WTC11 (cell line): ENCODE measurements at regions not wholly inside any gene's neighbourhood (a gene's known extent, or its start where the extent isn't known, plus 50 kb on each side); places are given as distances from the start of the nearest gene placed in this dataset.

Experiments used
- ATAC-seq: fragments of 200-7000 bp; cut with Tn5 transposase; 2 replicates; pipeline ENCODE4 v1.10.0; 2021; ENCODE audit warnings: mild to moderate bottlenecking, moderate library complexity
- CTCF ChIA-PET: fragments of 300-600 bp; sonication (Branson Sonifier 250); formaldehyde crosslinking; loops from one replicate; lab custom pipeline; 2021; ENCODE audit warnings: antibody characterized with exemption; lab: Charles Lee
- POLR2A ChIA-PET: fragments of 350-600 bp; sonication (Branson Sonifier 250); formaldehyde crosslinking; loops from one replicate; lab custom pipeline; 2021; ENCODE audit warnings: antibody characterized with exemption; lab: Charles Lee
- DNase-seq: peaks from one replicate; pipeline ENCODE4 v3.0.0; 2021; ENCODE audit warnings: low spot score
- H3K27ac Mint-ChIP-seq: 2 replicates; pipeline ENCODE4 v1.8.0; 2021; ENCODE audit warnings: mixed read lengths
- H3K27me3 Mint-ChIP-seq: 2 replicates; pipeline ENCODE4 v1.8.0; 2021; ENCODE audit warnings: low read depth, mild to moderate bottlenecking, moderate library complexity, mixed read lengths
- H3K36me3 Mint-ChIP-seq: 2 replicates; pipeline ENCODE4 v1.8.0; 2021; ENCODE audit warnings: mixed read lengths
- H3K4me1 Mint-ChIP-seq: 2 replicates; pipeline ENCODE4 v1.8.0; 2022; ENCODE audit warnings: mixed read lengths
- H3K4me3 Mint-ChIP-seq: 2 replicates; pipeline ENCODE4 v1.8.0; 2021; ENCODE audit warnings: mild to moderate bottlenecking, moderate library complexity, mixed read lengths
- H3K9me3 Mint-ChIP-seq: 2 replicates; pipeline ENCODE4 v1.8.0; 2021; ENCODE audit warnings: mixed read lengths
- FOXK1 ChIP-seq: sonication (generic); formaldehyde crosslinking; IDR thresholded peaks from 2 replicates; pipeline ENCODE4 v1.8.0; 2022; ENCODE audit warnings: mild to moderate bottlenecking, moderate library complexity, missing genetic modification reagents
- JUN ChIP-seq: sonication (generic); formaldehyde crosslinking; IDR thresholded peaks from 2 replicates; pipeline ENCODE4 v1.8.0; 2023; ENCODE audit warnings: mild to moderate bottlenecking, missing genetic modification reagents
- NR2C2 ChIP-seq: sonication (generic); formaldehyde crosslinking; IDR thresholded peaks from 2 replicates; pipeline ENCODE4 v1.8.0; 2022; ENCODE audit warnings: mild to moderate bottlenecking, missing genetic modification reagents
- PRRX2 ChIP-seq: fragments of 250-450 bp; sonication (Bioruptor Pico); IDR thresholded peaks from 2 replicates; pipeline ENCODE4 v1.8.0; 2021; ENCODE audit warnings: mild to moderate bottlenecking
- ZNF121 ChIP-seq: sonication (generic); formaldehyde crosslinking; IDR thresholded peaks from 2 replicates; pipeline ENCODE4 v1.8.0; 2023; ENCODE audit warnings: missing genetic modification reagents
- ZNF219 ChIP-seq: sonication (generic); formaldehyde crosslinking; IDR thresholded peaks from 2 replicates; pipeline ENCODE4 v1.8.0; 2023; ENCODE audit warnings: missing genetic modification reagents, mild to moderate bottlenecking, borderline replicate concordance
- ZNF396 ChIP-seq: fragments of 250-450 bp; sonication (Bioruptor Pico); IDR thresholded peaks from 2 replicates; pipeline ENCODE4 v1.8.0; 2021; ENCODE audit warnings: mild to moderate bottlenecking, moderate library complexity, borderline replicate concordance
- TF ChIP-seq, protein P1 (sequence below): fragments of 200-600 bp; IDR thresholded peaks from 2 replicates; pipeline ENCODE4 v1.8.0; 2022; ENCODE audit warnings: antibody characterized with exemption
- TF ChIP-seq, protein P2 (sequence below): fragments of 250-450 bp; sonication (Bioruptor Pico); IDR thresholded peaks from 2 replicates; pipeline ENCODE4 v1.9.0; 2021; ENCODE audit warnings: mild to moderate bottlenecking, borderline replicate concordance
- TF ChIP-seq, protein P3 (sequence below): sonication (generic); formaldehyde crosslinking; IDR thresholded peaks from 2 replicates; pipeline ENCODE4 v1.8.1; 2023; ENCODE audit warnings: mild to moderate bottlenecking, missing genetic modification reagents
- TF ChIP-seq, protein P4 (sequence below): sonication (generic); formaldehyde crosslinking; IDR thresholded peaks from 2 replicates; pipeline ENCODE4 v1.8.0; 2023; ENCODE audit warnings: missing genetic modification reagents
- TF ChIP-seq, protein P5 (sequence below): sonication (generic); formaldehyde crosslinking; IDR thresholded peaks from 2 replicates; pipeline ENCODE4 v1.8.1; 2022; ENCODE audit warnings: mild to moderate bottlenecking, missing genetic modification reagents, moderate library complexity, borderline replicate concordance
- TF ChIP-seq, protein P6 (sequence below): sonication (generic); formaldehyde crosslinking; IDR thresholded peaks from 2 replicates; pipeline ENCODE4 v1.8.1; 2022; ENCODE audit warnings: low read depth, mild to moderate bottlenecking, moderate library complexity, missing genetic modification reagents, borderline replicate concordance

DNA sequence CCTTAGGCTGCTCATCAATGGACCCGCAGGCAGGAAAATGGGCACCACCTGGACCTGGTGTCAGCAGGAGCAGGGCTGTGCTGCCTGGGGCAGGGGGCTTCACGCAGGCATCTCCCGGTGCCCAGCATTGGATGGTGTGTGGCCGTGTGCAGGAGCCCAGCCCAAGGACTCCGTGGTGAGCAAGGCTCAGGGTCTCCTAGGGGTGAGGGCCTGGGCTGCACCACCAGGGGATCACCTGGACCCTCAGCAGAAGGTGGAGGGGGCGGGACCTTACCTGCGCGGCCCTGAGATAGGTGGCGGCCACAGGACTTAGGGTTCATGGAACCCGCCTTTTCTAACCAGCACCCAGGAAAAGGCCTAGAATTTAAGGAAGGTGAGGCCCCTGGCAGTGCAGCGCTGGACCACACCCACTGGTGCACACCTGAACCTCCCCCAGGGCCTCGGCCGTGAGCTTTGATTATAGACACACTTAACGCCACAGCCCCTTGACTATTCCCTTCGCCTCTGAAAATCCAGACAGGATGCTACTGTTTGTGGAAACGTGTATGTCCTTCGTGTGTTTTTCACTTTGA lies 89.0 kb downstream of the TMEM18 start (continued):
- TF ChIP-seq, protein P1, sequence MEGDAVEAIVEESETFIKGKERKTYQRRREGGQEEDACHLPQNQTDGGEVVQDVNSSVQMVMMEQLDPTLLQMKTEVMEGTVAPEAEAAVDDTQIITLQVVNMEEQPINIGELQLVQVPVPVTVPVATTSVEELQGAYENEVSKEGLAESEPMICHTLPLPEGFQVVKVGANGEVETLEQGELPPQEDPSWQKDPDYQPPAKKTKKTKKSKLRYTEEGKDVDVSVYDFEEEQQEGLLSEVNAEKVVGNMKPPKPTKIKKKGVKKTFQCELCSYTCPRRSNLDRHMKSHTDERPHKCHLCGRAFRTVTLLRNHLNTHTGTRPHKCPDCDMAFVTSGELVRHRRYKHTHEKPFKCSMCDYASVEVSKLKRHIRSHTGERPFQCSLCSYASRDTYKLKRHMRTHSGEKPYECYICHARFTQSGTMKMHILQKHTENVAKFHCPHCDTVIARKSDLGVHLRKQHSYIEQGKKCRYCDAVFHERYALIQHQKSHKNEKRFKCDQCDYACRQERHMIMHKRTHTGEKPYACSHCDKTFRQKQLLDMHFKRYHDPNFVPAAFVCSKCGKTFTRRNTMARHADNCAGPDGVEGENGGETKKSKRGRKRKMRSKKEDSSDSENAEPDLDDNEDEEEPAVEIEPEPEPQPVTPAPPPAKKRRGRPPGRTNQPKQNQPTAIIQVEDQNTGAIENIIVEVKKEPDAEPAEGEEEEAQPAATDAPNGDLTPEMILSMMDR = no peak

DNA sequence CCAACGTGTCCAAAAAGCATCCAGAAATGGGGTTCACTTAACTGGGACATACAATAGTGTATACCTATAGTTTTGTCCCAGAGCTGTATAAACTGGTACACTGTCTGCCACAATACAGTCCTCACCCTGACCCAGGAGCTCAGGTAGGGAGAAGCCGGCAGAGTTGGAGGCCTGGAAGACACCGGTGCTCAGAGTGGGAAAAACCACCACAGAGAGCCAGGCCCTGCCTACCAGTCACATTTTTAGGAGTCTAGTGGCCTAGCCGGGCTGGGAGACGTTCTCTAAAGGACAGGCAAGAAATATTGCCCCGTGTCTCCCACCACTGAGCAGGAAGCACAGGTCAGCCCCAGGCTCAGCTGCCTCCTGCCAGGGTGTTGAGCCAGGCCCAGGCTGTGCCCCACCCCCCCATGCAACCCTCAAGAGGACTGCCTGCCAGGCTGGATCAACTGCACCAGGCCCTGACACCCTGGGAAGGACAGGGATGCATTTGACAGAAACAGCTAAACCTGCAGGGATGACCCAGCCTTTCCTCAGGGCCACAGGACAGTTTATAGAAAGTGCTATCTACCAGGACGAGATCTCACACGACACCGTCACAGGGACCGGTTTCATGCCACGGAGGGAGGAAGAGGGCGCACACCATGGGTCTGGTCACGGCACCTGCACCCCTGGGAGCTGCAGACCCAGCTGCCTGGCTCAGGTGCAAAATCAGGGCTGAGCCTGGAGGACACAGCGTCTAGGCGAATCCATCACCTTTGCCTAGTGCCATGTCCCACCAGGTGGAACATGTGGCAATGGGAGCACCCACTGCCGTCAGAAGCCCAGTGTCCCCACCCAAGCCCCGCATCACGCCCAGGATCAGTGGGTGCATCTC lies 89.9 kb downstream of the TMEM18 start:
- Mint-ChIP-seq H3K4me1 (peaks cover 16% of the 10 kb centered on the region), H3K27me3 (peaks cover 1% of the 10 kb centered on the region; the same call in 1 of the 2 replicates), H3K9me3 (peaks cover under 1% of the 10 kb centered on the region; the same call in 1 of the 2 replicates), H3K4me3 (no peak overlapping the region), H3K36me3 (no peaks in the 10 kb centered on the region), H3K27ac (no peak overlapping the region)
- CTCF ChIA-PET = no interaction called here
- TF ChIP-seq, protein P2, sequence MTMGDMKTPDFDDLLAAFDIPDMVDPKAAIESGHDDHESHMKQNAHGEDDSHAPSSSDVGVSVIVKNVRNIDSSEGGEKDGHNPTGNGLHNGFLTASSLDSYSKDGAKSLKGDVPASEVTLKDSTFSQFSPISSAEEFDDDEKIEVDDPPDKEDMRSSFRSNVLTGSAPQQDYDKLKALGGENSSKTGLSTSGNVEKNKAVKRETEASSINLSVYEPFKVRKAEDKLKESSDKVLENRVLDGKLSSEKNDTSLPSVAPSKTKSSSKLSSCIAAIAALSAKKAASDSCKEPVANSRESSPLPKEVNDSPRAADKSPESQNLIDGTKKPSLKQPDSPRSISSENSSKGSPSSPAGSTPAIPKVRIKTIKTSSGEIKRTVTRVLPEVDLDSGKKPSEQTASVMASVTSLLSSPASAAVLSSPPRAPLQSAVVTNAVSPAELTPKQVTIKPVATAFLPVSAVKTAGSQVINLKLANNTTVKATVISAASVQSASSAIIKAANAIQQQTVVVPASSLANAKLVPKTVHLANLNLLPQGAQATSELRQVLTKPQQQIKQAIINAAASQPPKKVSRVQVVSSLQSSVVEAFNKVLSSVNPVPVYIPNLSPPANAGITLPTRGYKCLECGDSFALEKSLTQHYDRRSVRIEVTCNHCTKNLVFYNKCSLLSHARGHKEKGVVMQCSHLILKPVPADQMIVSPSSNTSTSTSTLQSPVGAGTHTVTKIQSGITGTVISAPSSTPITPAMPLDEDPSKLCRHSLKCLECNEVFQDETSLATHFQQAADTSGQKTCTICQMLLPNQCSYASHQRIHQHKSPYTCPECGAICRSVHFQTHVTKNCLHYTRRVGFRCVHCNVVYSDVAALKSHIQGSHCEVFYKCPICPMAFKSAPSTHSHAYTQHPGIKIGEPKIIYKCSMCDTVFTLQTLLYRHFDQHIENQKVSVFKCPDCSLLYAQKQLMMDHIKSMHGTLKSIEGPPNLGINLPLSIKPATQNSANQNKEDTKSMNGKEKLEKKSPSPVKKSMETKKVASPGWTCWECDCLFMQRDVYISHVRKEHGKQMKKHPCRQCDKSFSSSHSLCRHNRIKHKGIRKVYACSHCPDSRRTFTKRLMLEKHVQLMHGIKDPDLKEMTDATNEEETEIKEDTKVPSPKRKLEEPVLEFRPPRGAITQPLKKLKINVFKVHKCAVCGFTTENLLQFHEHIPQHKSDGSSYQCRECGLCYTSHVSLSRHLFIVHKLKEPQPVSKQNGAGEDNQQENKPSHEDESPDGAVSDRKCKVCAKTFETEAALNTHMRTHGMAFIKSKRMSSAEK = no peak
- TF ChIP-seq, protein P3, sequence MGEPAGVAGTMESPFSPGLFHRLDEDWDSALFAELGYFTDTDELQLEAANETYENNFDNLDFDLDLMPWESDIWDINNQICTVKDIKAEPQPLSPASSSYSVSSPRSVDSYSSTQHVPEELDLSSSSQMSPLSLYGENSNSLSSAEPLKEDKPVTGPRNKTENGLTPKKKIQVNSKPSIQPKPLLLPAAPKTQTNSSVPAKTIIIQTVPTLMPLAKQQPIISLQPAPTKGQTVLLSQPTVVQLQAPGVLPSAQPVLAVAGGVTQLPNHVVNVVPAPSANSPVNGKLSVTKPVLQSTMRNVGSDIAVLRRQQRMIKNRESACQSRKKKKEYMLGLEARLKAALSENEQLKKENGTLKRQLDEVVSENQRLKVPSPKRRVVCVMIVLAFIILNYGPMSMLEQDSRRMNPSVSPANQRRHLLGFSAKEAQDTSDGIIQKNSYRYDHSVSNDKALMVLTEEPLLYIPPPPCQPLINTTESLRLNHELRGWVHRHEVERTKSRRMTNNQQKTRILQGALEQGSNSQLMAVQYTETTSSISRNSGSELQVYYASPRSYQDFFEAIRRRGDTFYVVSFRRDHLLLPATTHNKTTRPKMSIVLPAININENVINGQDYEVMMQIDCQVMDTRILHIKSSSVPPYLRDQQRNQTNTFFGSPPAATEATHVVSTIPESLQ = no peak
- TF ChIP-seq, protein P4, sequence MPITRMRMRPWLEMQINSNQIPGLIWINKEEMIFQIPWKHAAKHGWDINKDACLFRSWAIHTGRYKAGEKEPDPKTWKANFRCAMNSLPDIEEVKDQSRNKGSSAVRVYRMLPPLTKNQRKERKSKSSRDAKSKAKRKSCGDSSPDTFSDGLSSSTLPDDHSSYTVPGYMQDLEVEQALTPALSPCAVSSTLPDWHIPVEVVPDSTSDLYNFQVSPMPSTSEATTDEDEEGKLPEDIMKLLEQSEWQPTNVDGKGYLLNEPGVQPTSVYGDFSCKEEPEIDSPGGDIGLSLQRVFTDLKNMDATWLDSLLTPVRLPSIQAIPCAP = no peak
- no peak for TF ChIP-seq FOXK1
- POLR2A ChIA-PET = no interaction called here
- ATAC-seq (no peak), DNase-seq (no peak)

DNA sequence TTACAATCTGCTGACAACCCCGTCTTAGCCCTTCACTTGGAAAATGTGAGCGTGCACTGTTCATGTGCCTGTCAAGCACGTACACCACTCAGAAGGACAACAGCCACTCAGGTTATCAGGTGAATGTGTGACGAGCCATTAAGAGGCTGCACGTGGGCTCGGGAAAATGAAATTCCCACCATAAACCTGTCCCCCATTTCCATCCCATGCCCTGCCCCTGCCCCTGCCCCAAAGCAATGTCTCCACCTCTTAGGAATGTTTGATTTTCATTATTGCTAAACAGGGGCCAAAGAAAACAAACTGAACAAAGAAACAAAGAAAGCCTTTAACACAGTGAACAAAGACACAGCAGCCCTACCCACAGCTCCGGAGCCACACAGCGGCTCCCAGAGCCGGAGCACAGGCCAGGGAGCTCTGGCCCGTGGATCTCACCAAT lies 90.5 kb downstream of the TMEM18 start:
- H3K4me3 Mint-ChIP-seq = no peak overlapping the region
- ChIA-PET CTCF (no interaction called here), POLR2A (no interaction called here)
- H3K27ac Mint-ChIP-seq = no peak overlapping the region
- peaks cover 4% of the 10 kb centered on the region; the same call in 1 of the 2 replicates for H3K27me3 Mint-ChIP-seq
- TF ChIP-seq ZNF396 (CRISPR knock-in tag) = no peak
- TF ChIP-seq, protein P5, sequence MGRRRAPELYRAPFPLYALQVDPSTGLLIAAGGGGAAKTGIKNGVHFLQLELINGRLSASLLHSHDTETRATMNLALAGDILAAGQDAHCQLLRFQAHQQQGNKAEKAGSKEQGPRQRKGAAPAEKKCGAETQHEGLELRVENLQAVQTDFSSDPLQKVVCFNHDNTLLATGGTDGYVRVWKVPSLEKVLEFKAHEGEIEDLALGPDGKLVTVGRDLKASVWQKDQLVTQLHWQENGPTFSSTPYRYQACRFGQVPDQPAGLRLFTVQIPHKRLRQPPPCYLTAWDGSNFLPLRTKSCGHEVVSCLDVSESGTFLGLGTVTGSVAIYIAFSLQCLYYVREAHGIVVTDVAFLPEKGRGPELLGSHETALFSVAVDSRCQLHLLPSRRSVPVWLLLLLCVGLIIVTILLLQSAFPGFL (CRISPR knock-in tag) = no peak
- TF ChIP-seq, protein P6, sequence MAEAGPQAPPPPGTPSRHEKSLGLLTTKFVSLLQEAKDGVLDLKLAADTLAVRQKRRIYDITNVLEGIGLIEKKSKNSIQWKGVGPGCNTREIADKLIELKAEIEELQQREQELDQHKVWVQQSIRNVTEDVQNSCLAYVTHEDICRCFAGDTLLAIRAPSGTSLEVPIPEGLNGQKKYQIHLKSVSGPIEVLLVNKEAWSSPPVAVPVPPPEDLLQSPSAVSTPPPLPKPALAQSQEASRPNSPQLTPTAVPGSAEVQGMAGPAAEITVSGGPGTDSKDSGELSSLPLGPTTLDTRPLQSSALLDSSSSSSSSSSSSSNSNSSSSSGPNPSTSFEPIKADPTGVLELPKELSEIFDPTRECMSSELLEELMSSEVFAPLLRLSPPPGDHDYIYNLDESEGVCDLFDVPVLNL (CRISPR knock-in tag) = no peak
- TF ChIP-seq ZNF219 (CRISPR knock-in tag) = no peak
- TF ChIP-seq ZNF121 = no peak
- TF ChIP-seq PRRX2 (CRISPR knock-in tag) = no peak
- no peak for TF ChIP-seq NR2C2
- TF ChIP-seq FOXK1 = no peak
- no peak for TF ChIP-seq JUN
- no peaks in the 10 kb centered on the region for H3K36me3 Mint-ChIP-seq
- H3K4me1 Mint-ChIP-seq = peaks cover 16% of the 10 kb centered on the region
- DNase-seq = no peak
- no peaks in the 10 kb centered on the region for H3K9me3 Mint-ChIP-seq
- ATAC-seq = no peak
